Skin of body (tissue), 1 donor: ENCODE measurements at regions not wholly inside any gene's neighbourhood (a gene's known extent, or its start where the extent isn't known, plus 50 kb on each side); places are given as distances from the start of the nearest gene placed in this dataset.
"Not testable (repeated sequence)": the region's sequence is repeated elsewhere in the genome, so short reads cannot be mapped to it uniquely, and the experiment has no call there.

Experiments used
- DNase-seq: peaks from one replicate; lab custom pipeline; 2025; lab: John Stamatoyannopoulos, UW

DNA sequence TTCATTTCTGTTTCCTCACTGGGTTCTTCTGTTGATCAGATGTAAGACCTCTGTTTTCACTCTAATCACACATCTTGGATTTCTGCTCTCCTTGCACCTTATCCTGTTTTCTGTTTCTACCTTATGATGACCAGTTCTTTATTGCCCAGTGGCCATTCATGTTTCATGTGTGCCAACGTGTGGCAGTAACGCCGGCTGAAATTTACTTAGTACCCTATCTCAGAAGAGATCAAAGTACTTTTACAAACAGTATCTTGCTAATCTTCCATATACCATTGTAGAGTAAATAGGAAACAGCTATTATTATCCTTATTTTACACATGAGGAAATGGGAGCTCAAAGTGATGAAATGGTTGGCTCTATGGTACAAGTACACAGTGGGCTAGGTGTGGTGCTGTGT lies 74.0 kb downstream of the GATA3 start:
- DNase-seq, result no peak

DNA sequence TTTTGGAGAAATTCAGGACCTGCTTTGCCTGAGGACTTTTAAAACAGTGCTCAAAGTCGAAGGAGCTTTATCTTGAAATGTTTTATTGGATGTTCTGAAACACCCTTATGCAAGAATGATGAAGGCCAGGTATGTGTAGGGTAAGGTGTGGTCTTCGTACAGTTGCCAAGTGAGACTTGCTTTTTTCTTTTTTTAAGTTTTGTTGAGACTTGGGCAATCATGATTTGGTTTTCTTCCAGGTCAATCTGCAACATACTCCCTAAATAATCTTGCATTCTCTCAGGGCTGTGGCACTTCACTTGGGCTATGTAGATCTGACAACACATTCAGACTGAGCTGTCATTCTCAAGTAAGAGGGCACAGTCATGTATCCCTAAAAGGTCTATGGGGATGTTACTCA lies 75.0 kb downstream of the GATA3 start:
- DNase-seq, result no peak

DNA sequence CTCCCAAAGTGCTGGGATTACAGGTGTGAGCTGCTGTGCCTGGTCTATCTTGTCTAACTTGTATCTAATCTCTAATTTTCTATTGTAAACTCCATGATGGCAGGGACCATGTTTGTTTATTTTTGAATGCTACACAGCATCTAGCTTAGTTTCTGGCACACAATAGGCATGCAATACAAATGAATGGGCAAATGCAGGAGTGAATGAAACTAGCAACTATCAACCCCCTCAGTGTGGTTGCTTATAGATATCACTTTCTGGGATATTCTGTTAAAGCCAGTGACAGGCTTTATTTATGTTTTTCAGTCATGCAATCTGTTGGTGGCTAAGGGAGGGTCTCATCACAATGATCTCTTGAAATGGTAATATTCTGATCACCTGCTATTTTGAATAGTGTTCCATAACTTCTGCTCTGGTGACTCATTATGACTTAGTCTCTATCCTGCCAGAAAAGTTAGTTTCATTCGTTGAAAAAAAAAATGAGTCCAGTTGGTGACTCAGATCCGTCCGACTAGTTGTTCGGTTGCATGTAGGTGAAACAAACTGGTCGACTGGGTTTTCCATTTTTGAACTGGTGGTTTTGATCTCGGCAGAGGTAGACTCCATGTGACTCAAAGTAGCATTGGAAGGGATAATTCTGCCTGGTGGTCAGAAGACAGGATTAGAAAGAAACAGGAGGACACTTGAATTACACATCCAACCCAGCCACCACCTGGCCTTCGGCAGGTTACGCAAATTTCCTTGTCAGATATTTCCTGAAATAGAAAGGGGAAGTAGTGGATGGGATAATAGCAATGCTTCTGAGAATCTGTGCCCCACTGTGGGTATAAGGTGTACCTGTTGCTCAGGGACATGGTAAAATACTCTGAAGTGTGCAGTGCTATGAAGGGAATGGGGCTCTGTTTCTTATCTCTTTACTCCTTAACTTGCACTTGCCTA lies 76.8 kb downstream of the GATA3 start:
- no peak for DNase-seq

DNA sequence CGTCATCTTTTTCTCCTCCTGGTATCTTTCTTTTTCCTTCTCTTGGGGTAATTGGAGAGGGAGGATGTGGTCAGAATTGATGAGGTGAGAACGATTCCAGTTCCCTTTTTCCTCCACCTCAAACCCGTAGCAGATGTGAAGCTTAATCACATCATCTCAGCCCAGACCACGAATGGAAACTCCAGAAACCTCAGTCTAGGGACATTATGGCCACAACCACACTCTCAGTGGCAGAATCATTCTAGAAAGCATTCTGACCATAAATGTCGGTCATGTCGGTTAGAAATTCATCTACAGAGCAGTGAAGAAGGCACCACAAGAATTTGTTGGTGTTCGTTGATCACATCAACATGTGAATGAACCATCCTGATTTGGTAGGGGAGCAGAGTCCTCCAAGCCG lies 78.7 kb downstream of the GATA3 start:
- no peak for DNase-seq

DNA sequence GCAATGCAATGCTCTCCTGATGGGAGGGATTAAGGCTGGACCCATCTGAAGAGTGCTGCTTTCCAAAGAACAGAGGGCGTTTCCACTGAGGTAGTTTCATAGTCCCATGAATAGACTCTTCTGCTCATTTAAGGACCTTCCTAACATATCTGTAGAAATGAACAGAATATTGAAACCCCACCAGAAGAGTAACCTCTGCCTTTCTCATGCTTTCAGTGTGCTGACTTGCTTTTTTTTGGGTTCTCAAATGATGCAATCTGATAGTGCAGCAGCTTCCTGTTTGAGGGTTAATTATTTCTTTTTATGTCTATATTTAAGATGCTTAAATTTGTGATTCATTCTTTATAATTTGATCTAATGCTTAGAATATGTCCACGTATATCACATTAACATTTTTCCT lies 82.2 kb downstream of the GATA3 start:
- no peak for DNase-seq

DNA sequence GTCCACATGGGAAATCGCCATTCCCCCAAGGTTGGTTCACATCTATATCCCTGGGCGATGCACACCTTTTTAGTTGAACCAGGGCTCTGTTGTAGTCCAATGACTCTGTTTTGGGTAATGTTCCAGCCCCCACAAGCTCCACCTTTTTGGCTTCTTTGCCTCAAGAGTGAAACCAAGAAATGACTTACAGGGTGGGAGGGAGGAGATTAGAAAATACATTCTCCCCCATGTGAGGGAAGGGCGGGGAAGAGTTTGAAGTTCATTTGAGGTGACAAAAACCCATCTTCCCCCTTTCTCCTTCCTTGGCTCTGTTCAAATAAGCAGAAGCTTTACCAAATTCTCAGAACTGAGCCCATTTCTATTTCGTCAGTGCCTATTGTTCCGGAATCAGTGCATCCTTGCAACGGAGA lies 82.8 kb downstream of the GATA3 start:
- no peak for DNase-seq

DNA sequence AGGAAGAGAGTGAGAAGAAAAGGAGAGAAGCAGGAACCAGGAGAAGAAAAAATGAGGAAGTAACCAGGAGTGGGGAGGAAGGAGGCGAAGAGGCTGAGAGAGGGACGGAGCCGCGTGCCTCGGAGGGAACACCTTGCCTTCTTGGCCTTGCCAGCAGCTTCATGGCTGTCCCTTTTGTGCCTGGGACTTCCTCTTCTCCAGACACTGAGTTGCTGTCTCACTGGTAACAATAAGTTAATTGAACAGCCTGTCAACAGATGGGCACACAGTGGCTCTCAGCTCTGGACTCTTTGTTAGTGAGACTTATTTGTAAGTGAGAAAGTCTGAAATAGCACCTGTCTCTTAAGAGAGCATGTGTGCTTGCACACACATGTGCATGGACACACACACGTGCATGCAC lies 83.2 kb downstream of the GATA3 start:
- DNase-seq, result no peak

DNA sequence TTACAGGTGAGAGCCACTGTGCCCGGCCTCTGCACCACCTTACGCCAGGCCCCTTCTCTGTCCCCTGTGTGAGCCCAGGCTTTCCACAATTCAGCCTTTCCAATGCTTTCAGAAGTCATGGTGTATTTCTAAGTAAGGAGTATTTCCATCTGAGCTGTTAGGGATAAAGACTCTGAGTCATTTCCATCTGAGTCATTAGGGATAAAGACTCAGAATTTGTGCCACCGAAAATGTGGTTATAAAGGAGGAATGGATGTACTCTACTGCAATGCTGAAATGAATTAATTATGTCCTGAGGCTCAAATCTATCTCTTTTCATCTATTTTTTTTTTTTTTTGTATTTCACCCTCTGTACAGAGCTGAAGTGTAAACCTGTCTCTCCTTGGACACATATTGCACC lies 84.0 kb downstream of the GATA3 start:
- DNase-seq, result no peak

DNA sequence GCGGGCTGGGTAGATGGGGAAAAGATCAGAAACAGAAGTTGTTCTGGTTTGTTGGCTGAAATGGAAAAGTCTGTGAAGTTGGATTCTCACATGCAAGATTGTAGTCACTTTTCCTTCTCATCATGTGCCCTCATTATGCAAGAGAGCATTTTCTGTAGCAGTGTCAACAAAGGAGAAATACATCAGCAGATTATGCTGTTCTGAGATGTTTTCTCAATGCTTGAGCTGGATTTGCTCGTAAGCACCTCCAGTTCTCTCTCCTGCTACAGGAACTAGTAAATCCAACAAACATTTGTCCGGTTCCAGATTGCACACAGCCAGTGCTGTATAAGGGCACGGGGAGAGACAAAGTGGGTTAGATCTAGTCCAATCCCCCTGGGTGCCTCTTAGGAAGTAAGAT lies 90.0 kb downstream of the GATA3 start:
- DNase-seq, result no peak

DNA sequence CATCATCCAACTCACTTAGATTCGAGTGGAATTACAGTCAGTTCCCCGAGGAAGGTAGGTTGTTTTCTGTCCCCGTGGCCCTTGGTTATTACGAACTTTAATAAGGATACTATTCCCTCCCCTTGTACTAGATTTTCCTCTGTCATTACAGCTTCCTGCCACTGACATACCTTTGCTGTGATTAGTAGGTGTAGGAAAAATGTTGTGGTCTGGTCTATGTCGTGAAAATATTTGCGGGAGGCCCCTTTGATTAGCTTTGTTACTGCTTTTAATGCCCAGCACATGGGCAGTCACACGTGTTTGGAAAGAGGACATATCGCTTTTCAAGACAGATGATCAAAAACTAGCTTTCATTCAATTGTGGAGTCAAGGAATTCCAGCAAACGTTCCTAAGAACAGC lies 92.2 kb downstream of the GATA3 start:
- DNase-seq, result no peak

DNA sequence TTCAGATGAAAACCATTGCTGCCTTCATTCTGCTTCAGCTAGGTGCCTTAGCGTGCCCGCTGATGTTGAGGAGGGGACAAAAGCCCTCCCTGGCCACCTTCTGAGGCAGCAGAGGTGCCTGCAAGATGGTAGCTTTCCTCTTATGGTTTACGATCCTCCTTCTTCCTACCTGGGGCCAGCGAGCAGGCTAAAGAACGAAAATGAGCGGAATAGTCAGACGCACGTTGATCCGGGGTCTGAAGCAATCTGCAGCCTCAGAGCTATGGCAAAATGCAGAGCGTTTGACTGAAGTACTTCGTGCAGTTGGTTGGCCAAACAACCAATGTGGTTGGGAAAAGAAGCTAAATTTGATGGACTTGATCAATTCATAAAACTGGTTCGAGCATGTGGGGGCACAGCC lies 95.5 kb downstream of the GATA3 start:
- DNase-seq, result no peak

DNA sequence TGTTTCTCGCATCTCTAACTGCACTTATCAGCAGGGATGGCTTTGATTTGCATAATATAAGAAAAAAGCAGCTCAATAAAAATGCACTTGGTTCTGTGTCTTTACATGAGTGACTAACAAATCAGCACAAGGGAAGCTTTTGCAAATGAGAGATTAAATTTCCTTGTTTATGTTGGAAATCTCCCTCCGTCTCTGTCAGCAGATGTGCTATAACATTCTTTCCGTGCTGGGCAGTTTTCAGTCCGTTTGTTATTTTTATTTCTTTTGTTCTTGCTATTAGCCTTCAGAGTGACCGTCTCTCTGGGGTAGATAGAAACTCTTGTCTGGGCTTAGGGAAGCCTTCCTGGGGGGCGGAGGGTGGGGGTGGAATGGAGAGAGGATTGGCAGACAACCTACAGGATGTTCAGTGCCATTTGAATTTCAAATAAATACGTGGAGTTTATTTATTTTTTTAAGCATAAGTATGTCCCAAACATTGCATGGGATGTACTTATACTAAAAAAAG lies 96.0 kb downstream of the GATA3 start:
- no peak for DNase-seq

DNA sequence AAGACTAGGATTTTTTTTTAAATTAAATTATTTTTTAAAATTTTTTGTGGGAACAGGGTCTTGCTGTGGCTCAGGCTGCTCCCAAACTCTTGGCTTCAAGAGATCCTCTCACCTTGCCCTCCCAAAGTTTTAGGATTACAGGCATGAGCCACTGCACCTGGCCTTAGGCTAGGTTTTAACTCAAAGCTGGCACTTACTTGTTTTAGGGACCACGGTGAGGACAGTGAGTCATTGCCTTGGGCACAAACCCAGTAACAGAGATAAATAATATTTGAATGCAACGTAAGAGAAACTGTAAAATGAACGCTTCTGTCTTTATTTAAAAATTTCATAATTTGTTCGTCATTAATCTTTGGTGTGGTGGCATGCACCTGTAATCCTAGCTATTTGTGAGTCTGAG lies 96.6 kb downstream of the GATA3 start:
- no peak for DNase-seq

DNA sequence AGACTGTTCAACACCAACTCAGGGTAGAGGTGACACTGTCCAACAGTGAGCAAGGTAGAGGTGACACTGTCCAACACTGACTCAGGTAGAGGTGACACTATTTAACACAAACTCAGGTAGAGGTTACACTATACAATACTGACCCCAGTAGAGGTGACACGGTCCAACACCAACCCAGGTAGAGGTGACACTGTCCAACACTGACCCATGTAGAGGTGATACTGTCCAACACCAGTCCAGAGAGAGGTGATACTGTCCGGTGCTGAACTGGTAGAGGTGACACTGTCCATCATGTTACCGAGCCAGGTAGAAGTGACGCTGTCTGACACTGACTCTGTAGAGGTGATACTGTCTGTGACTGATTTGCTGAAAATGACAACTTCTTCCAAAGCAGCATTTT lies 102.4 kb downstream of the GATA3 start:
- DNase-seq, result no peak

DNA sequence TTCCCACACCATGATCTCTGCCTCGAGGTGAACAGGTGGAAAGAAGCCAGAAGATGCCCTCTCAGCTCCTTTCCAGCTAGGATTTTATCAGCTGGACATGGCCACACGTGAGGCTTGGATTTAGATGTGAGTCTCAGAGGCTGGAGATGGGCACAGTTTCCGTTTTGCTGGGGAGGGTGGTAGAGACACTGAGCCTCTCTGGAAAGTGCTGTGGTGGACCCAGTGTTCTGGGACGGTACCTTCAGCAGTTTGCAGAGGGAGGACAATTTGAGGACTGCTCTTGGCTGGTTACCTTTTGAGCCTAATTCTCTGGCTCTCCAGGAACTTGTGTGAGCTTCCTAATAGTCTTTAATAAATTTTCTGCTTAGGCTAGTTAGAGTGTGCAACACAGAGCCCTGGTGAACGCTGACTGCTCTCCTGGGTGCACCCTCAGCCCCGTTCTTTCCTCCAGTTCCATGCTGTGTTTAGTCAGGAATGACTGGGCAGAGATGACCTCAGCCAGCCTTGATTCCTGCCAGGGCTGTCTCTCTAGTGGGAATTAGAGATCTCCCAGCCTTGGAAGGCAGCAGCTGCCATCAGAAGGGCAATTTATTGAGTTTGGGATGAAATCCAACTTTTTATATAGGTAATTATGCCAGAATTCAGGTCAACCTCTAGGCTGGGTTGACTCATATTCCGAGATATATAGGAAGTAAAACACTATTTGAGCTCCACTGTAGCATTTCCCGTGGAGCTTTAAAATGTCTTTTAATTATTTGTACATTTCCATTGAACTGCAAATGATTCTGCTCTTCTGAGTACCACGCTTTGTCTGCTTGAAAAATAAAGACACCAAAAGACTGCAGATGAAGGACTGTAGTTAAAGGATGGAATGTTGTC lies 103.9 kb downstream of the GATA3 start:
- DNase-seq, result no peak

DNA sequence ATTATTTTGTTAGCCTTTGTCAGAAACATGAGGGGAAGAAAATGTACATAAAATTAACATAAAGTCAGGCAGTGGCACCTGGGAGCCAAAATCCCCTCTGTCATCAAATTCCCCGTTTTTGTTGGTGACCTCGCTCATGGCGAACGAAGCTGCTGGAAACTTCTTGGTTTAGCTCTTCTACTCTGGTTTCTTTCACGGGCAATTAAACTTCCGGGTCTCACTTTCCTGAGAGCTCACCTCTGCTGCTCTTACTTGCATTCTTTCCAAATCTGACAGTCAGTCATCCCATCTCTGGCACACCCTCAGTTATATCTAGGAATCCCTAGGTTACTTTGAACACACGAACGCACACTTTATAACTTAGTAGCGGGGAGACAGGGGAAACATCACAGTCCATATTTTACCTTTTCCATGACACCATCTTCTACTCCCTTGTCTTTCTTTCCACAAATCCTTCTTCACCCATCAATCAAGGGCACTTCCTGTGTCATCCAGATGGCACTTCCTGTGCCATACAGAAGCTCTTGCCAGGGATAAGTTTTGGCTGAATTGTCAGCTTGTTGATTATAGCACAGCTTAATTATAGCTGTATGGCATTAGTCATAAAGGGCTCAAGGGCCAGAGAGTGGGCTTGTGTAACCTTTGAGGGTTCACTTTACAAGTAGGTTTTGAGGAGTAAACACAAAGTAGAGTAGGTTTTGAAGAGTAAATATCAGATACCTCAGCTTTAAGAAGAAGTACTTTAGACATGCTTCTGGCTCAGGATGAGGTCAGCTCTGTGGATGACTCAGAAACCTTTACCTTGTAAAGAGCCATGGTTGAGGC lies 105.1 kb downstream of the GATA3 start:
- no peak for DNase-seq

DNA sequence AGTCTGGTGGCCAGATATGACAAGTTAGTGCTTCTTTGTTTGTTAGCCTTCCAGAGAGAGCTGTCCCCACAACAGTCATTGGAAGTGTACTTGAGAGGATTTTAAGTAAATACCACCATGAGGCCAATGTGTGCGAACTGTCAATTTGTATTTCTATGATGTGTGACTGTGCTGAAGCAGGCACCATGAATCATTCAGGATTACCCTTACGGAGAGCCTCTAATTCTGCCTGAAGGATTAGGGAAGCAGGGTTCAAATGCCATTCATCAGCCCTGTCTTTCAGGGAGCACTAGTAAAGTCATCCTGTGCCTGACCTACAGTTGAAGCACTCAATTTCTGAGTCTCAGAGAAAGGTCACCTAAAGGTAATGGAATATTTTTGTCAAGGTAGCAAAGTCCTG lies 109.3 kb downstream of the GATA3 start:
- no peak for DNase-seq

DNA sequence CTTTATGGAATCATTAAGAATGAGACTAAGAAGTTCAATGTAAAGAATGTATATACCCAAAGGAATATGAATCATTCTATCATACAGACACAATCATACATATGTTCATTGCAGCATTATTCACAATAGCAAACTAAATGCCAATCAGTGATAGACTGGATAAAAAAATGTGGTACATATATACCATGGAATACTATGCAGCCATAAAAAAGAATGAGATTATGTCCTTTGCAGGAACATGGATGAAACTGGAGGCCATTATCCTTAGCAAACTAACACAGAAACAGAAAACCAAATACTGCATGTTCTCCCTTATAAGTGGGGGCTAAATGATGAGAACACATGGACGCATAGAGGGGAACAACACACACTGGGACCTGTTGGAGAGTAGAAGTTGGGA lies 110.2 kb downstream of the GATA3 start:
- not testable (repeated sequence) for DNase-seq

DNA sequence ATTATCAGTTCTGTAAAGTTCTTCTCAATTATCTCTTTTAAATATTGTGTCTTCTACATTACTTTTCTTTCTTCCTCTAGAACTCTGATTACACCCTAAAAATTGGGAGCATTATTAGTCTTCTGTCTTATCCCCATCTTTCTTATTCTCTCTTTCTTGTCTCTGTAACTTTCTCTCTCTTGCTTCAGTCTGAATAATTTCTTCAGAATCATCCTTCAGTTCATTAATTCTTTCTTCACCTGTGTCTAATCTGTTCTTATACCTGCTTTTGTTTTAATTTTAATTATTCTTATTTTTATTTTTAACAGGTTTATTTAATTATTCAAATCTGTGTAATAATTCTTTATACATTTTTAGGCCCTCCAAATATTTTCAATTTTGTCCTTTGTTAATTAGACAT lies 114.3 kb downstream of the GATA3 start:
- no peak for DNase-seq

DNA sequence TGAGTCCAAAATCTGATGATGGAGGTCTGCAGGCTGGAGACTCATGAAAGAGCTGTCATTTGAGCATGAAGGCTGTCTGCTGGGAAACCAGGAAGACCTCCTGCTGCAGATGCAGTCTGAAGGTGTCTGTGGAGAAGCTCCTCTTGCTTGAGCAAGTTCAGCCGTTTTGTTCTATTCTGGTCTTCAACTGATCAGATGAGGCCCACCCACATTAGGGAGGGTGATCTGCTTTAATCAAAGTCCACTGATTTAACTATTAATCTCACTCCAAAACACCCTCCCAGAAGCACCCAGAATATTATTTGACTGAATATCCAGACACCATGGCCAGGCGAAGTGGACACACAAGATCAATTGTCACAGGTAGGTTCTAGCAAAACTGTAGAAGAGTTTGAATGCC lies 116.5 kb downstream of the GATA3 start:
- no peak for DNase-seq

DNA sequence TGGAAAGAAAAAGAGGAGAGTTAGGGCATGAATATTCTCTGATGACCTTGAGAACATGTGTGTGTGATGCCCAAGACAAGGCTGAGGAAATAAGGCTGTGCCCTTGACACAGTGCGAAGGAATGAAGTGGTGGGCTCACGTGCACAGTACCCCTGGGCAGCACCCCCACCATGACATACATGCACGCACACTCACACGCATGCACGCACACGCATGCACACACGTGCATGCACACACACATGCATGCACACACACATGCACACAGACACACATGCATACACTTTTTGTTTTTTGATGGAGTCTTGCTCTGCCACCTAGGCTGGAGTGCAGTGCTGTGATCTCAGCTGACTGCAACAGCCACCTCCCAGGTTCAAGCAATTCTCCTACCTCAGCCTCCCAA lies 118.1 kb downstream of the GATA3 start:
- DNase-seq, result no peak
